IMR-90 (cell line): ENCODE measurements at regions not wholly inside any gene's neighbourhood (a gene's known extent, or its start where the extent isn't known, plus 50 kb on each side); places are given as distances from the start of the nearest gene placed in this dataset.

Experiments used
- ATAC-seq: fragments of 200-7000 bp; cut with Tn5 transposase; 2 replicates; pipeline ENCODE4 v1.9.1; 2020; ENCODE audit warnings: low read depth, mild to moderate bottlenecking, moderate library complexity
- BruUV-seq: library from RNA; stranded (reverse); fragments of 400-500 nt; replicated peaks from 2 replicates; lab custom pipeline; 2021; lab: Mats Ljungman, UMichigan
- CTCF ChIA-PET: fragments of 300-600 bp; formaldehyde crosslinking; extraction: SDS; loops from one replicate; lab custom pipeline; 2021; ENCODE audit warnings: antibody characterized with exemption; lab: Yijun Ruan, JAX
- POLR2A ChIA-PET: fragments of 300-600 bp; sonication (Branson Sonifier 250); formaldehyde crosslinking; loops from one replicate; lab custom pipeline; 2022; ENCODE audit warnings: antibody characterized with exemption; ENCODE audit not compliant: unreplicated experiment; lab: Charles Lee
- DNase-seq: peaks from one replicate; pipeline ENCODE4 v3.0.0; 2013
- H2AFZ ChIP-seq: replicated peaks from 2 replicates; pipeline ENCODE3; 2013; ENCODE audit warnings: low read length, mild to moderate bottlenecking; ENCODE audit not compliant: poor library complexity
- H2AK5ac ChIP-seq: 2 replicates; pipeline ENCODE4 v1.6.1; 2013; ENCODE audit warnings: low read depth, low read length, inconsistent platforms
- H2AK9ac ChIP-seq: replicated peaks from 2 replicates; pipeline ENCODE3; 2013; ENCODE audit warnings: mild to moderate bottlenecking, low read depth, low read length, moderate library complexity; ENCODE audit not compliant: poor library complexity
- H2BK120ac ChIP-seq: 2 replicates; pipeline ENCODE4 v1.6.1; 2013; ENCODE audit warnings: low read depth, low read length, inconsistent platforms
- H2BK15ac ChIP-seq: 3 replicates; pipeline ENCODE4 v1.6.1; 2013; ENCODE audit warnings: low read depth, low read length, inconsistent platforms
- H2BK20ac ChIP-seq: 2 replicates; pipeline ENCODE4 v1.6.1; 2013; ENCODE audit warnings: low read depth, mild to moderate bottlenecking, inconsistent platforms, low read length, moderate library complexity
- H2BK5ac ChIP-seq: 2 replicates; pipeline ENCODE4 v1.6.1; 2013; ENCODE audit warnings: mild to moderate bottlenecking, low read depth, low read length, inconsistent platforms; ENCODE audit not compliant: poor library complexity, severe bottlenecking
- H3K14ac ChIP-seq: replicated peaks from 2 replicates; pipeline ENCODE4 v1.6.1; 2013; ENCODE audit warnings: low read depth, low read length, inconsistent platforms
- H3K18ac ChIP-seq: 2 replicates; pipeline ENCODE4 v1.6.1; 2013; ENCODE audit warnings: low read depth, low read length, control low read depth
- H3K23ac ChIP-seq: 2 replicates; pipeline ENCODE4 v1.6.1; 2013; ENCODE audit warnings: low read depth, low read length, inconsistent platforms
- H3K27ac ChIP-seq: 2 replicates; pipeline ENCODE4 v1.5.1; 2013; ENCODE audit warnings: mild to moderate bottlenecking, control low read depth, low read length; ENCODE audit not compliant: insufficient read depth
- H3K27me3 ChIP-seq: 2 replicates; pipeline ENCODE4 v1.6.1; 2013; ENCODE audit warnings: low read length; ENCODE audit not compliant: control insufficient read depth, insufficient read depth
- H3K36me3 ChIP-seq: 2 replicates; pipeline ENCODE4 v1.6.1; 2013; ENCODE audit warnings: low read length, mixed read lengths; ENCODE audit not compliant: control insufficient read depth, insufficient read depth
- H3K4ac ChIP-seq: 2 replicates; pipeline ENCODE4 v1.6.1; 2013; ENCODE audit warnings: low read depth, low read length, inconsistent platforms
- H3K4me1 ChIP-seq: 2 replicates; pipeline ENCODE4 v1.6.1; 2013; ENCODE audit warnings: low read length, mixed read lengths; ENCODE audit not compliant: control insufficient read depth, insufficient read depth
- H3K4me2 ChIP-seq: 2 replicates; pipeline ENCODE4 v1.6.1; 2013; ENCODE audit warnings: low read depth, mild to moderate bottlenecking, control low read depth, low read length, moderate library complexity
- H3K4me3 ChIP-seq: 2 replicates; pipeline ENCODE4 v1.5.1; 2013; ENCODE audit warnings: low read depth, mild to moderate bottlenecking, control low read depth, low read length, moderate library complexity; ENCODE audit not compliant: insufficient read depth
- H3K56ac ChIP-seq: 2 replicates; pipeline ENCODE4 v1.6.1; 2013; ENCODE audit warnings: low read length, inconsistent platforms; ENCODE audit not compliant: insufficient read depth; ENCODE audit errors: extremely low read depth
- H3K79me1 ChIP-seq, 2 experiments: 2 replicates each; pipeline ENCODE4 v1.6.1; 2013; ENCODE audit warnings: low read length in 2 of 2, inconsistent platforms in 1 of 2, low read depth in 1 of 2
- H3K9ac ChIP-seq: 2 replicates; pipeline ENCODE4 v1.6.1; 2013; ENCODE audit warnings: low read depth, low read length, control low read depth
- H3K9me1 ChIP-seq: 2 replicates; pipeline ENCODE4 v1.6.1; 2013; ENCODE audit warnings: low read length, inconsistent platforms; ENCODE audit not compliant: insufficient read depth
- H3K9me3 ChIP-seq: 2 replicates; pipeline ENCODE4 v1.6.1; 2013; ENCODE audit warnings: low read length; ENCODE audit not compliant: control insufficient read depth, insufficient read depth
- H4K20me1 ChIP-seq: 2 replicates; pipeline ENCODE4 v1.6.1; 2013; ENCODE audit warnings: low read length, inconsistent platforms; ENCODE audit not compliant: insufficient read depth
- H4K5ac ChIP-seq: 2 replicates; pipeline ENCODE4 v1.6.1; 2013; ENCODE audit warnings: mild to moderate bottlenecking, low read depth, low read length, control low read depth
- H4K8ac ChIP-seq, 2 experiments: 2 replicates each; pipeline ENCODE4 v1.6.1; 2013; ENCODE audit warnings: low read depth in 2 of 2, low read length in 2 of 2, control low read depth in 1 of 2, inconsistent platforms in 1 of 2
- H4K91ac ChIP-seq: 2 replicates; pipeline ENCODE4 v1.6.1; 2013; ENCODE audit warnings: low read depth, low read length, inconsistent platforms; ENCODE audit not compliant: insufficient read depth
- BHLHE40 ChIP-seq: fragments of 150-350 bp; IDR thresholded peaks from 2 replicates; pipeline ENCODE4 v1.6.1; 2016; ENCODE audit warnings: mild to moderate bottlenecking, low read depth, low read length
- CEBPB ChIP-seq: IDR thresholded peaks from 2 replicates; pipeline ENCODE4 v1.6.1; 2012; ENCODE audit warnings: low read depth, low read length, improper control_type of control experiment
- CHD1 ChIP-seq: IDR thresholded peaks from 2 replicates; pipeline ENCODE4 v1.6.1; 2012; ENCODE audit warnings: low read depth, low read length, improper control_type of control experiment
- FOS ChIP-seq: fragments of 150-350 bp; IDR thresholded peaks from 2 replicates; pipeline ENCODE4 v1.6.1; 2016; ENCODE audit warnings: low read depth, low read length
- MAFK ChIP-seq: IDR thresholded peaks from 2 replicates; pipeline ENCODE4 v1.6.1; 2012; ENCODE audit warnings: low read depth, low read length, improper control_type of control experiment
- MAZ ChIP-seq: IDR thresholded peaks from 2 replicates; pipeline ENCODE4 v1.6.1; 2012; ENCODE audit warnings: low read depth, mild to moderate bottlenecking, low read length, improper control_type of control experiment, moderate library complexity, borderline replicate concordance
- MXI1 ChIP-seq: IDR thresholded peaks from 2 replicates; pipeline ENCODE4 v1.6.1; 2012; ENCODE audit warnings: low read depth, mild to moderate bottlenecking, low read length, moderate library complexity, borderline replicate concordance
- NFE2L2 ChIP-seq: fragments of 150-350 bp; IDR thresholded peaks from 2 replicates; pipeline ENCODE4 v1.6.1; 2016; ENCODE audit warnings: low read depth, mild to moderate bottlenecking, low read length
- POLR2A ChIP-seq: IDR thresholded peaks from 2 replicates; pipeline ENCODE4 v1.6.1; 2012; ENCODE audit warnings: mild to moderate bottlenecking, low read depth, low read length
- RAD21 ChIP-seq: IDR thresholded peaks from 2 replicates; pipeline ENCODE4 v1.6.1; 2012; ENCODE audit warnings: low read length, improper control_type of control experiment
- RCOR1 ChIP-seq: IDR thresholded peaks from 2 replicates; pipeline ENCODE4 v1.6.1; 2012; ENCODE audit warnings: mild to moderate bottlenecking, low read length, improper control_type of control experiment; ENCODE audit not compliant: insufficient replicate concordance
- RFX5 ChIP-seq: IDR thresholded peaks from 2 replicates; pipeline ENCODE4 v1.8.0; 2012; ENCODE audit warnings: low read depth, mild to moderate bottlenecking, low read length, moderate library complexity
- SMC3 ChIP-seq: fragments of 150-350 bp; IDR thresholded peaks from 2 replicates; pipeline ENCODE4 v1.6.1; 2016; ENCODE audit warnings: low read depth, mild to moderate bottlenecking, antibody characterized with exemption, low read length, moderate library complexity
- WGBS, 2 experiments: methylation state at CpG; one replicate each; pipeline versions ENCODE4 v1.1.5 to v1.1.7; 2013; ENCODE audit warnings: missing lambda C conversion rate in 2 of 2; ENCODE audit not compliant: insufficient read length in 1 of 2; ENCODE audit errors: extremely low coverage in 2 of 2; 5-methylcytosine and 5-hydroxymethylcytosine counted together
- dilution Hi-C: fragments of 300-500 bp; cut with HindIII; formaldehyde crosslinking; loops from one replicate; pipeline ENCODE4 v1.14.3; 2018; ENCODE audit warnings: low sequenced_read_pairs; ENCODE audit not compliant: unreplicated experiment
- in situ Hi-C: fragments of 300-500 bp; cut with MboI; formaldehyde crosslinking; loops from 3 replicates; pipeline ENCODE4 v1.14.3; 2019; ENCODE audit warnings: low sequenced_read_pairs, inconsistent platforms, mixed read lengths
- intact Hi-C: fragments of 100-400 bp; cut with micrococcal nuclease; formaldehyde crosslinking; loops from 2 replicates; pipeline ENCODE4 v1.10.0; 2022
- TF ChIP-seq, protein P1 (sequence below): fragments of 150-350 bp; IDR thresholded peaks from 2 replicates; pipeline ENCODE4 v1.6.1; 2017; ENCODE audit warnings: mild to moderate bottlenecking, antibody characterized with exemption, low read length, low read depth
- TF ChIP-seq, protein P2 (sequence below): fragments of 150-350 bp; IDR thresholded peaks from 2 replicates; pipeline ENCODE4 v1.6.1; 2016; ENCODE audit warnings: low read depth, mild to moderate bottlenecking, low read length, moderate library complexity, borderline replicate concordance
- TF ChIP-seq, protein P3 (sequence below): conservative IDR thresholded peaks from 2 replicates; pipeline ENCODE4 v1.5.1; 2012; ENCODE audit warnings: mild to moderate bottlenecking, low read depth, low read length, improper control_type of control experiment

DNA sequence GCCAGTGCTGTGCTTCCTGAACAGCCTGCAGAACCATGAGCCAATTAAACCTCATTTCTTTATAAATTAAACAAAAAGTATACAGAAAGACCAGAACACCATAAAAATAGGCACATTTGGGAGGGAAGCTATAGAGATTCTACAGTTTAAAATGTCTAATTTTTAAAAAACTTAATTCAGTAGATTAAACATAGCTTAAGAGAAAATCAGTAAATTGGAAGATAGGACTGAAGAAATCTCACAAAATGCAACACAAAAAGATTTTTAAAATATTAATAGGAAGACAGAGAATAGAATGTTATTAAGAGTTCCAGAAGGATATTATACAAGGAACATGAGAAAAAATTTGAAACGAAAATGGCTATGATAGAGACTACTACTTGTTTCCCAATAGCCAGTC, 90.5 kb upstream of the SPTBN1 start:
- intact Hi-C loops: no loop called here
- no TSS peak for BruUV-seq

More for the DNA sequence above, 90.5 kb upstream of the SPTBN1 start:
- Histone ChIP-seq H4K5ac (no peak overlapping the region), H3K4me1 (peaks cover 2% of the 10 kb centered on the region; the same call in 1 of the 2 replicates), H3K18ac (no peak overlapping the region), H2BK15ac (no peak overlapping the region), H3K14ac (no peak overlapping the region), H4K20me1 (no peaks in the 10 kb centered on the region), H2BK5ac (no peak overlapping the region), H2AK9ac (no peak overlapping the region), H2AFZ (no peak overlapping the region), H3K27me3 (peaks cover 5% of the 10 kb centered on the region), H3K36me3 (no peaks in the 10 kb centered on the region), H3K9ac (no peak overlapping the region), H4K8ac (no peak overlapping the region), H3K23ac (no peak overlapping the region), H3K79me1 (no peaks in the 10 kb centered on the region), H4K91ac (no peak overlapping the region), H3K4ac (no peak overlapping the region), H3K9me3 (peaks cover 8% of the 10 kb centered on the region), H3K9me1 (no peaks in the 10 kb centered on the region), H2BK120ac (no peak overlapping the region), H3K4me3 (no peak overlapping the region), H3K27ac (no peak overlapping the region), H2AK5ac (no peak overlapping the region), H2BK20ac (no peak overlapping the region), H3K4me2 (no peak overlapping the region), H3K56ac (no peak overlapping the region)
- no CpG with 5 or more reads among the region's 1 CpG for WGBS, 2 experiments
- ATAC-seq: no peak
- TF ChIP-seq RCOR1 (no peak), BHLHE40 (no peak), MXI1 (no peak), RFX5 (no peak), CHD1 (no peak), FOS (no peak), CEBPB (no peak), MAFK (no peak), RAD21 (no peak), NFE2L2 (no peak), SMC3 (no peak), POLR2A (no peak), MAZ (no peak)
- TF ChIP-seq, protein P1, sequence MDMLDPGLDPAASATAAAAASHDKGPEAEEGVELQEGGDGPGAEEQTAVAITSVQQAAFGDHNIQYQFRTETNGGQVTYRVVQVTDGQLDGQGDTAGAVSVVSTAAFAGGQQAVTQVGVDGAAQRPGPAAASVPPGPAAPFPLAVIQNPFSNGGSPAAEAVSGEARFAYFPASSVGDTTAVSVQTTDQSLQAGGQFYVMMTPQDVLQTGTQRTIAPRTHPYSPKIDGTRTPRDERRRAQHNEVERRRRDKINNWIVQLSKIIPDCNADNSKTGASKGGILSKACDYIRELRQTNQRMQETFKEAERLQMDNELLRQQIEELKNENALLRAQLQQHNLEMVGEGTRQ: no peak
- TF ChIP-seq, protein P2, sequence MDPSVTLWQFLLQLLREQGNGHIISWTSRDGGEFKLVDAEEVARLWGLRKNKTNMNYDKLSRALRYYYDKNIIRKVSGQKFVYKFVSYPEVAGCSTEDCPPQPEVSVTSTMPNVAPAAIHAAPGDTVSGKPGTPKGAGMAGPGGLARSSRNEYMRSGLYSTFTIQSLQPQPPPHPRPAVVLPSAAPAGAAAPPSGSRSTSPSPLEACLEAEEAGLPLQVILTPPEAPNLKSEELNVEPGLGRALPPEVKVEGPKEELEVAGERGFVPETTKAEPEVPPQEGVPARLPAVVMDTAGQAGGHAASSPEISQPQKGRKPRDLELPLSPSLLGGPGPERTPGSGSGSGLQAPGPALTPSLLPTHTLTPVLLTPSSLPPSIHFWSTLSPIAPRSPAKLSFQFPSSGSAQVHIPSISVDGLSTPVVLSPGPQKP: no peak
- TF ChIP-seq, protein P3, sequence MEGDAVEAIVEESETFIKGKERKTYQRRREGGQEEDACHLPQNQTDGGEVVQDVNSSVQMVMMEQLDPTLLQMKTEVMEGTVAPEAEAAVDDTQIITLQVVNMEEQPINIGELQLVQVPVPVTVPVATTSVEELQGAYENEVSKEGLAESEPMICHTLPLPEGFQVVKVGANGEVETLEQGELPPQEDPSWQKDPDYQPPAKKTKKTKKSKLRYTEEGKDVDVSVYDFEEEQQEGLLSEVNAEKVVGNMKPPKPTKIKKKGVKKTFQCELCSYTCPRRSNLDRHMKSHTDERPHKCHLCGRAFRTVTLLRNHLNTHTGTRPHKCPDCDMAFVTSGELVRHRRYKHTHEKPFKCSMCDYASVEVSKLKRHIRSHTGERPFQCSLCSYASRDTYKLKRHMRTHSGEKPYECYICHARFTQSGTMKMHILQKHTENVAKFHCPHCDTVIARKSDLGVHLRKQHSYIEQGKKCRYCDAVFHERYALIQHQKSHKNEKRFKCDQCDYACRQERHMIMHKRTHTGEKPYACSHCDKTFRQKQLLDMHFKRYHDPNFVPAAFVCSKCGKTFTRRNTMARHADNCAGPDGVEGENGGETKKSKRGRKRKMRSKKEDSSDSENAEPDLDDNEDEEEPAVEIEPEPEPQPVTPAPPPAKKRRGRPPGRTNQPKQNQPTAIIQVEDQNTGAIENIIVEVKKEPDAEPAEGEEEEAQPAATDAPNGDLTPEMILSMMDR: no peak
- in situ Hi-C loops: no loop called here
- ChIA-PET CTCF (no interaction called here), POLR2A (no interaction called here)
- dilution Hi-C loops: no loop called here
- DNase-seq: no peak
